GM21723 (cell line): ENCODE measurements at regions not wholly inside any gene's neighbourhood (a gene's known extent, or its start where the extent isn't known, plus 50 kb on each side); places are given as distances from the start of the nearest gene placed in this dataset.

Experiments
- ATAC-seq: cut with Tn5 transposase; IDR thresholded peaks from one replicate; pipeline ENCODE4 v1.9.1; 2021; ENCODE audit warnings: mild to moderate bottlenecking, moderate library complexity; ENCODE audit not compliant: unreplicated experiment

- no peak for ATAC-seq
These were observed 180.4 kb upstream of the MID1 start for GRCh38 chrX:10800796-10801195.

- ATAC-seq = no peak
These were observed 190.7 kb upstream of the MID1 start for GRCh38 chrX:10811111-10811510.

- ATAC-seq = no peak
These were observed 193.4 kb upstream of the MID1 start for GRCh38 chrX:10813761-10814160.

GRCh38 chrX:10818651-10819050 lies 198.3 kb upstream of the MID1 start:
- no peak for ATAC-seq

GRCh38 chrX:10819973-10820372 lies 199.6 kb upstream of the MID1 start:
- no peak for ATAC-seq

GRCh38 chrX:10821293-10821692 lies 200.9 kb upstream of the MID1 start:
- ATAC-seq = no peak

- ATAC-seq = no peak
These were observed 207.7 kb upstream of the MID1 start for GRCh38 chrX:10828036-10828435.

- ATAC-seq = no peak
These were observed 208.3 kb upstream of the MID1 start for GRCh38 chrX:10828640-10829039.

GRCh38 chrX:10831716-10832502 lies 211.5 kb upstream of the MID1 start:
- ATAC-seq = no peak

- no peak for ATAC-seq
These were observed 213.1 kb upstream of the MID1 start for GRCh38 chrX:10833299-10834169.

GRCh38 chrX:10841579-10841978 lies 221.2 kb upstream of the MID1 start:
- no peak for ATAC-seq

- no peak for ATAC-seq
These were observed 222.3 kb upstream of the MID1 start for GRCh38 chrX:10842646-10843045.

- ATAC-seq = no peak
These were observed 226.9 kb upstream of the MID1 start for GRCh38 chrX:10847333-10847732.

GRCh38 chrX:10851809-10852208 lies 231.4 kb upstream of the MID1 start:
- no peak for ATAC-seq

GRCh38 chrX:10854594-10854993 lies 234.2 kb upstream of the MID1 start:
- no peak for ATAC-seq

GRCh38 chrX:10855845-10856244 lies 235.5 kb upstream of the MID1 start:
- no peak for ATAC-seq

GRCh38 chrX:10856797-10857196 lies 236.4 kb upstream of the MID1 start:
- ATAC-seq = no peak

GRCh38 chrX:10859353-10859752 lies 239.0 kb upstream of the MID1 start:
- ATAC-seq = no peak

- no peak for ATAC-seq
These were observed 235.1 kb upstream of the HCCS start for GRCh38 chrX:10875995-10876394.

- ATAC-seq = no peak
These were observed 228.6 kb upstream of the HCCS start for GRCh38 chrX:10882484-10882883.

- ATAC-seq = no peak
These were observed 226.9 kb upstream of the HCCS start for GRCh38 chrX:10884246-10884645.

- ATAC-seq = no peak
These were observed 218.4 kb upstream of the HCCS start for GRCh38 chrX:10892621-10893225.
